HuH-7.5 (cell line): ENCODE measurements at regions not wholly inside any gene's neighbourhood (a gene's known extent, or its start where the extent isn't known, plus 50 kb on each side); places are given as distances from the start of the nearest gene placed in this dataset.

ENCODE experiments used
- DNase-seq: peaks from one replicate; pipeline ENCODE4 v3.0.0; 2011; ENCODE audit warnings: low spot score

DNA sequence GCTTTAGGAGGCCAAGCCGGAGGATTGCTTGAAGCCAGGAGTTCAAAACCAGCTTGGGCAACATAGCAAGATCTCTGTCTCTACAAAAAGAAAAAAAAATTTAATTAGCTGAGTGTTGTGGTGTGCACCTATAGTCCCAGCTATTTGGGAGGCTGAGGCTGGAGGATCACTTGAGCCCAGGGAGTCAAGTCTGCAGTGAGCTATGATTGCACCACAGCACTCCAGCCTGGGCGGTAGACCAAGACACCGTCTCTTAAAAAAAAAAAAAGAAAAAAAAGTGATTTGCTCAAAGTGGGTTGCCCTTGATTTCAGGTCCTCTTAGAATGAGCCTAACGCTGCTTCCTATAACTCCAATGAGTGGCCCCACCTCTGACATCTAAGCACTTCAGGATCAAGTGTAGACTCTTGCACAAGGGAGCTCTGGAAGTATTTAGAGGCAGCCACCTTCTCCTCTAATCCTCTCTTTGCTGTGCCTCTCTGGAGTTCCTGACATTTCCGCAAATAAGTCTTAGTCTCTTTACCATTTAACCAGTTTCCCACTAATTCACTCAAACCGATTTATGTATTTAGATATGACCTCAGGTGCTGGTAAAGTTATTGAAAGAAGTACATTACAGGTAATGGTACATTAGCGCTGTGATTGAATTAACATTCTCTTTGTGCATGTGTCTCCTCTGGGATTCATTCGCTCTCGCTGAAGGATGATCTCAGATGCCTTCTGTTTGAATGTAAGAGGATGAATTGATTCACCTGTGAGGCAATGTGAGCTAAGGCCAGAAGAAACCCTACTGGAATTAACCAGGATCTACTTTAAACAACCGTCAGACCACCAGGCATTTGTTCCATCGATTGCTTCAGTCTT is 60.8 kb upstream of the CELF2 start:
- DNase-seq = no peak

DNA sequence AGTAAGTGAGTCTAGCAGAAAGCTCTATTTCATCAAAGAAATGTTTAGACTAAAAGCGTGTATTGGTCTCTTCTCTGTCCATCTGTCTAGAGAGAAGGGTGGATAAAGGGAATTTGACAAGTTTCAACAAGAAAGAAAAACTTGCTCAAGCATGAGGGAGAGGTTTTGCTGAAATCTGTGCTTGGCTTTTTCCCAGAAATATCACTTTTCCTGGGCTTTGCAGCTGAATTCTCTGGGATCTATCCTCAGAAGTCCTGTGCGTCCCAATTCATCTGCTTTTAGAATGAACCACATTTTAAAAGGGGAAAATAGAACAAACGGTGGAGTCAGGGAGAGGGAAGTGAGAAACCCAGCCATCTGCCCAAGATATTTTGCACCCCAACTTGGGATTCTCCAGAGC is 59.6 kb upstream of the CELF2 start:
- DNase-seq = no peak

DNA sequence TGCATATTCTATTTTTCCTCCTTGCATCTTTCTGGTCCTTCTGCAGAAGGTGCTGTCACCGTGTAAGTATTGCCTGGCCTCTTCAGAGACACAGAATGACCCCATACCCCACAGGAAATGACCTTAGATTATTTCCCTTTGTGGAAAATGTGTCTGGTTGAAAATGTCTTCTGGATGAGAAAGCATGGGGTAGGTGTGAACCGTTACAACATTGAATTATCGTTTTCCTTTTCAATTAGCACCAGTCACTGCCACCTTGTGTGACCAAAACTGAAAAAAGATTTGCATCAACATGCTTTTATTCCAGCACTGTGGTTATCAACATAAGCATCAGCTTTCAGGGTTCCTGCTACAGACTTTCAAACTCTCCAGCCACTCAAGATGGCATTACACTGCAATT is 58.0 kb upstream of the CELF2 start:
- DNase-seq = no peak

DNA sequence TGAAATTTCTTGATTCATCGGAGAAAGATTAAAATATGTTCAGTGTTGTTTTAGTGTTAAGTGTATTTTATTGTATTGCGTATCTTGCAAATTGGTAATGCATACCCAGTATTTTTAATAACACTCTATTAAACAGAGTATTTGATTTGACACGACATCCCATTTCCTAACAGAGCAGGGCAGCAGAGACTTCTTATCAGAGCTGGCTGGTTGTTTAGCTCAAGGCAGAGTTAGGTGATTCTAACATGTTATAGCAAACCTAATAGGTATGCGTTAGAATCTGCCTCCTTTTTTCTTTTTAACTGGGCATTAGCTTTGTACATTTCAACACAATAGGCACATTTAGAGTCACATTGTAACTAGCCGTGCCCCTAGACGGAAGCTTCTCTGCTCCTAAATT is 57.1 kb upstream of the CELF2 start:
- no peak for DNase-seq

DNA sequence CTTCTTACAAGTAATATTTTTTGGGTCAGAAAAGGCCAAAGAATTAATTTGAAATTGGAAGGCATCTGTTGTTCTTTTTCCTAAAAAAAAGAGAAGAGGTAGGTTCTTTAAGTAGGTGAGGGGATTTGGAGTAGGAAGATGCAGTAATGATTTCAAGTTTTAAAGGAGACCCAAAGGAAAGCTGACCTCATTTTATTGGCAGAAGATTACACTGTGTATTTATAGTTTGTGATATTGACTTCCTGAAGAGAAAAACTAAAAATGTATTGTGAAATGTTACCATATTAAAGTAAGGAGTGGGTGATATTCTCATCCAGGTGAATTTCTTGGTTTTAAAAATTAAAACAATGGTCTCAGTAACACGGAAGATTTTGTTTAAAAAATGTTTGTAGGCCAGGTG is 56.6 kb upstream of the CELF2 start:
- DNase-seq = no peak

DNA sequence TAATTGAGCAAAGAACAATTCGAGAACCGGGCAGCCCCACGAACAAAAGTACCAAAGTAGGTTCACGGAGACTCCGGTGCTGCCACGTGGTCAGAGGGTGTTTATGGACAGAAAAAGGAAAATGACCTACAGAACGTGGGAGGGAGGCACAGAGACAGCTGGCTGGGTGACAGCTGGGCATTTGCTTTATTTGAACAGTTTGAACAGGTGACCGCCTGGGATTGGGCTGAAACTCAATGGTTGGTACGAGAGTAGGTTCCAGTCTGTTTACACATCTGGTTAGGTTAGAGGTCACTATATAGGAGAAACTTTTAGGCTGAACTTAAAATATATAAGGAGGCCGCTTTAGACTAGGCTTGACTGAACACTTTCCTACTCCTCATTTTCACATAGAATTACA is 50.6 kb upstream of the CELF2 start:
- no peak for DNase-seq

DNA sequence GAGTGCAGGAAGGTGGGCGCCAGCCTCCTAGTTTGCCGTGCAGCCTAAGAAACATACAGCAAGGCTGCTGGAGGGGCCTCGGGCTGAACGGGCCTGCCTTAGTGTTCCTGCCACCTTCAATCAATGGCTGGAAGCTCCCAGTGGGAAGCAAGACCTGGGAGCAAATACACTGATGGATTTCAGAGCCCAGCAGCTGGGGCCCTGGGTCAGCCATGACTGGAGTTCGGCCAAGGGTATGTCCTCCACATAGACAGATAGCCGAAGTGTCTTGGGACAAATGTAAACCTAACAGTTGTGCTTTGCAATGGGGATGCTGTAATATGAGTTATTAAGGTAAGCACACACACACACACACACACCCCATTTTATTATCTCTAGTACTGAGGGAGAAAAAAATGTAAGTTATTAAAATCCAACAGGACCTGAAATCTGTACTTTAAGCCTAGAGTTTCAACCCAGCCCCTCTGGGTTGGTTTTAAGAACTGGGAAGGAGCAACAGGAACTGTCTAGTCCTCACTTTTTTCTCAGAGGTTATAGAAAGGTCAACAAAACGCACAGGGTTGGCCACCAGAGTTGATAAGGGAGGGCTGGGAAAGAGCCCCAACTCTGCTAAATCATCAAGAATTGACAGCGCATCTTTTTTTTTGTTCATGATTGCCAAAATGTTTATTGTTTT is 50.0 kb upstream of the CELF2 start:
- DNase-seq = no peak
